K562 (cell line): ENCODE measurements at regions not wholly inside any gene's neighbourhood (a gene's known extent, or its start where the extent isn't known, plus 50 kb on each side); places are given as distances from the start of the nearest gene placed in this dataset.

Experiments
- MEF2D ChIP-seq: conservative IDR thresholded peaks from 2 replicates; pipeline ENCODE4 v1.6.1; 2016; ENCODE audit warnings: low read depth, missing genetic modification characterization, missing compliant biosample characterization
- NFE2 ChIP-seq: IDR thresholded peaks from 2 replicates; pipeline ENCODE4 v1.6.1; 2014; ENCODE audit warnings: antibody characterized with exemption, low read depth
- NR1H2 ChIP-seq: sonication (generic); formaldehyde crosslinking; IDR thresholded peaks from 2 replicates; pipeline ENCODE4 v1.4.0; 2020; ENCODE audit warnings: mild to moderate bottlenecking, missing genetic modification reagents
- ZFP30 ChIP-seq: fragments of 250-450 bp; sonication (Bioruptor Pico); IDR thresholded peaks from 2 replicates; pipeline ENCODE4 v1.8.0; 2022; ENCODE audit warnings: moderate library complexity, mild to moderate bottlenecking, inconsistent platforms, borderline replicate concordance
- ZNF583 ChIP-seq: fragments of 250-450 bp; sonication (Bioruptor Pico); IDR thresholded peaks from 2 replicates; pipeline ENCODE4 v1.4.0; 2020
- TF ChIP-seq, protein P1 (sequence below): fragments of 250-450 bp; sonication (Bioruptor Pico); IDR thresholded peaks from 2 replicates; pipeline ENCODE4 v1.6.1; 2021; ENCODE audit warnings: mild to moderate bottlenecking
- TF ChIP-seq, protein P2 (sequence below): fragments of 450-650 bp; IDR thresholded peaks from 2 replicates; pipeline ENCODE4 v1.6.1; 2016; ENCODE audit warnings: antibody characterized with exemption
- TF ChIP-seq, protein P3 (sequence below): conservative IDR thresholded peaks from 2 replicates; pipeline ENCODE4 v1.6.1; 2011; ENCODE audit warnings: low read depth, mild to moderate bottlenecking, low read length; ENCODE audit not compliant: control insufficient read depth
- TF ChIP-seq, protein P4 (sequence below): IDR thresholded peaks from 2 replicates; pipeline ENCODE4 v1.6.1; 2011; ENCODE audit not compliant: insufficient read length; ENCODE audit errors: extremely low read depth

DNA sequence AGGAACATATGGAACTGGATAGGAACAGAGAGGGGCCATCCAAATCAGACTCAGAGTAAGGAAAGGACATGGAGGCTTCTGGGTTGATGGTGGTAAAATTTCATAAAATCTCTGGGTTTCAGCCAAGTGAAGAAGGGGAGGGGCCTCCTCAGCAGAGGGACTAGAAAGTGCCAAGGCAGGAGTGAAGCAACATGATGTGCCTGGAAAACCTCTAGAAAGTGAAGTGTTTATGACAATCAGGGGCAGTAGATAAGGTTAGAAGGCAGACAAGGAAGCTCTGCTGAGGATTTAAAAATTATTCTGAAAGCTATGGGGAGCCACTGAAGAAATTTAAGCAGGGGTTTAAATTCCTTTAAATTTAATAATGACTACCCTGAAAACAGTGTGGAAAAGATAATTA lies 126.0 kb upstream of the TENT5A start (continued):
- TF ChIP-seq, protein P1, sequence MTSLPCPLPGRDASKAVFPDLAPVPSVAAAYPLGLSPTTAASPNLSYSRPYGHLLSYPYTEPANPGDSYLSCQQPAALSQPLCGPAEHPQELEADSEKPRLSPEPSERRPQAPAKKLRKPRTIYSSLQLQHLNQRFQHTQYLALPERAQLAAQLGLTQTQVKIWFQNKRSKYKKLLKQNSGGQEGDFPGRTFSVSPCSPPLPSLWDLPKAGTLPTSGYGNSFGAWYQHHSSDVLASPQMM (CRISPR knock-in tag) = no peak
- TF ChIP-seq NFE2 (no peak), NR1H2 (CRISPR knock-in tag) (no peak), ZFP30 (CRISPR knock-in tag) (no peak), MEF2D (tag) (no peak), ZNF583 (CRISPR knock-in tag) (no peak)
- TF ChIP-seq, protein P2, sequence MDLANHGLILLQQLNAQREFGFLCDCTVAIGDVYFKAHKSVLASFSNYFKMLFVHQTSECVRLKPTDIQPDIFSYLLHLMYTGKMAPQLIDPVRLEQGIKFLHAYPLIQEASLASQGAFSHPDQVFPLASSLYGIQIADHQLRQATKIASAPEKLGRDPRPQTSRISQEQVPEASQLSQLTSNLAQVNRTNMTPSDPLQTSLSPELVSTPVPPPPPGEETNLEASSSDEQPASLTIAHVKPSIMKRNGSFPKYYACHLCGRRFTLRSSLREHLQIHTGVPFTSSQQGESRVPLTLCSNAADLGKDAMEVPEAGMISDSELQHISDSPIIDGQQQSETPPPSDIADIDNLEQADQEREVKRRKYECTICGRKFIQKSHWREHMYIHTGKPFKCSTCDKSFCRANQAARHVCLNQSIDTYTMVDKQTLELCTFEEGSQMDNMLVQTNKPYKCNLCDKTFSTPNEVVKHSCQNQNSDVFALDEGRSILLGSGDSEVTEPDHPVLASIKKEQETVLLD = no peak
- TF ChIP-seq, protein P3, sequence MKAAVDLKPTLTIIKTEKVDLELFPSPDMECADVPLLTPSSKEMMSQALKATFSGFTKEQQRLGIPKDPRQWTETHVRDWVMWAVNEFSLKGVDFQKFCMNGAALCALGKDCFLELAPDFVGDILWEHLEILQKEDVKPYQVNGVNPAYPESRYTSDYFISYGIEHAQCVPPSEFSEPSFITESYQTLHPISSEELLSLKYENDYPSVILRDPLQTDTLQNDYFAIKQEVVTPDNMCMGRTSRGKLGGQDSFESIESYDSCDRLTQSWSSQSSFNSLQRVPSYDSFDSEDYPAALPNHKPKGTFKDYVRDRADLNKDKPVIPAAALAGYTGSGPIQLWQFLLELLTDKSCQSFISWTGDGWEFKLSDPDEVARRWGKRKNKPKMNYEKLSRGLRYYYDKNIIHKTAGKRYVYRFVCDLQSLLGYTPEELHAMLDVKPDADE = no peak
- TF ChIP-seq, protein P4, sequence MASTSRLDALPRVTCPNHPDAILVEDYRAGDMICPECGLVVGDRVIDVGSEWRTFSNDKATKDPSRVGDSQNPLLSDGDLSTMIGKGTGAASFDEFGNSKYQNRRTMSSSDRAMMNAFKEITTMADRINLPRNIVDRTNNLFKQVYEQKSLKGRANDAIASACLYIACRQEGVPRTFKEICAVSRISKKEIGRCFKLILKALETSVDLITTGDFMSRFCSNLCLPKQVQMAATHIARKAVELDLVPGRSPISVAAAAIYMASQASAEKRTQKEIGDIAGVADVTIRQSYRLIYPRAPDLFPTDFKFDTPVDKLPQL = no peak
